ENCODE measurements at regions not wholly inside any gene's neighbourhood (a gene's known extent, or its start where the extent isn't known, plus 50 kb on each side); places are given as distances from the start of the nearest gene placed in this dataset.
A peak's percentile ranks its signal among the peaks of the same experiment; 100 is the strongest.

- Histone ChIP-seq H3K9ac (ENCODE audit: insufficient read depth in 1 of 2, low read depth in 2 of 2, low read length in 2 of 2) (peak overlapping the region in 1 of 2 experiments; percentile 40; a peak in 1 of 4 replicates), H3K9me3 (replicated peaks; ENCODE audit: control insufficient read depth, insufficient read depth, low read depth, low read length) (no peaks in the 10 kb centered on the region), H3K27me3 (ENCODE audit: control insufficient read depth in 2 of 2, insufficient read depth in 2 of 2, low read length in 2 of 2) (peaks cover 0 to 24% of the 10 kb centered on the region in 2 experiments; a peak in 3 of 5 replicates), H4K20me1 (replicated peaks; ENCODE audit: control insufficient read depth, insufficient read depth, low read length) (no peaks in the 10 kb centered on the region), H3K27ac (ENCODE audit: extremely low read depth, low read depth, low read length) (no peak overlapping the region), H3K79me2 (ENCODE audit: control insufficient read depth, insufficient read depth, low read length) (no peaks in the 10 kb centered on the region), H3K9me1 (ENCODE audit: control insufficient read depth, insufficient read depth, low read length) (no peaks in the 10 kb centered on the region), H3K4me3 (no peak overlapping the region), H3K36me3 (ENCODE audit: control insufficient read depth, insufficient read depth, low read length) (no peaks in the 10 kb centered on the region), H2AFZ (ENCODE audit: low read depth, low read length) (peak overlapping the region; percentile 64; the same call in 1 of the 2 replicates), H3K4me1 (replicated peaks in 1 of 2; ENCODE audit: control insufficient read depth in 2 of 2, insufficient read depth in 2 of 2, low read length in 2 of 2) (peaks cover 0 to 4% of the 10 kb centered on the region in 2 experiments; a peak in 1 of 5 replicates), H3K4me2 (ENCODE audit: insufficient read depth, low read length) (peak overlapping the region; percentile 24; the same call in 1 of the 2 replicates)
- WGBS (ENCODE audit: insufficient coverage, low coverage, missing lambda C conversion rate) = 5% methylated on average over 20 of the region's 20 CpGs
- ATAC-seq = peak; percentile 83
- in situ Hi-C loops (cut with MboI) = no loop called here
- no TSS peak for BruUV-seq (replicated peaks)
- intact Hi-C loops (cut with micrococcal nuclease) = no loop called here
- DNase-seq (ENCODE audit: extremely low read depth in 1 of 4, low spot score in 3 of 4) = peak in 3 of 4 experiments; percentile 13 to 16 (median 16)
- CTCF ChIA-PET (ENCODE audit: low intra/inter-chr PET ratio) = no interaction called here
- POLR2A ChIA-PET = no interaction called here
- no peak for FAIRE-seq
- TF ChIP-seq ARNT (IDR thresholded peaks at IDR 0.05) = no peak
- no peak for TF ChIP-seq ZNF740 (CRISPR knock-in tag; IDR thresholded peaks at IDR 0.05)
- no peak for TF ChIP-seq ZNF740 (tag; IDR thresholded peaks at IDR 0.05)
- TF ChIP-seq ETV6 (IDR thresholded peaks at IDR 0.05; ENCODE audit: borderline replicate concordance in 1 of 2, low read depth in 2 of 2, low read length in 1 of 2) = no peak
- TF ChIP-seq ETV6 (CRISPR knock-in tag; IDR thresholded peaks at IDR 0.05; ENCODE audit: borderline replicate concordance) = no peak
- TF ChIP-seq OTX1 (CRISPR knock-in tag; IDR thresholded peaks at IDR 0.05) = no peak
- no peak for TF ChIP-seq FIP1L1 (IDR thresholded peaks at IDR 0.05; ENCODE audit: low read depth, low read length, poor library complexity, severe bottlenecking)
- TF ChIP-seq GATAD2B (IDR thresholded peaks at IDR 0.05; ENCODE audit: borderline replicate concordance) = no peak
- TF ChIP-seq ELF2 (CRISPR knock-in tag; IDR thresholded peaks at IDR 0.05) = no peak
- no peak for TF ChIP-seq SMARCA5 (IDR thresholded peaks at IDR 0.05)
- TF ChIP-seq ARID2 (IDR thresholded peaks at IDR 0.05) = no peak
- TF ChIP-seq LARP7 (IDR thresholded peaks at IDR 0.05) = no peak
- no peak for TF ChIP-seq CXXC5 (CRISPR knock-in tag; IDR thresholded peaks at IDR 0.05)
- TF ChIP-seq E2F6 (IDR thresholded peaks at IDR 0.05; ENCODE audit: borderline replicate concordance in 1 of 2, extremely low read depth in 1 of 2, insufficient read depth in 1 of 2, insufficient read length in 1 of 2, low read depth in 1 of 2, low read length in 1 of 2, poor library complexity in 1 of 2, severe bottlenecking in 1 of 2) = peak; percentile 20 to 44
- TF ChIP-seq E2F4 (CRISPR knock-in tag; IDR thresholded peaks at IDR 0.05; ENCODE audit: low read depth) = no peak
- no peak for TF ChIP-seq MLLT1 (IDR thresholded peaks at IDR 0.05)
- 0 out of 2 replicates have a peak, but pooled peaks have one; percentile 27 for TF ChIP-seq MYC (IDR thresholded peaks at IDR 0.05; ENCODE audit: low read depth, low read length)
- no peak for TF ChIP-seq MYC (CRISPR knock-in tag; IDR thresholded peaks at IDR 0.05; ENCODE audit: borderline replicate concordance, low read depth)
- TF ChIP-seq HNRNPL (IDR thresholded peaks at IDR 0.05; ENCODE audit: low read depth, low read length) = no peak
- TF ChIP-seq NBN (IDR thresholded peaks at IDR 0.05; ENCODE audit: low read depth) = no peak
Observed at GRCh38 chr2:105943977-105944376, 199.3 kb downstream of the NCK2 start.
